ENCODE measurements at regions not wholly inside any gene's neighbourhood (a gene's known extent, or its start where the extent isn't known, plus 50 kb on each side); places are given as distances from the start of the nearest gene placed in this dataset.

DNA sequence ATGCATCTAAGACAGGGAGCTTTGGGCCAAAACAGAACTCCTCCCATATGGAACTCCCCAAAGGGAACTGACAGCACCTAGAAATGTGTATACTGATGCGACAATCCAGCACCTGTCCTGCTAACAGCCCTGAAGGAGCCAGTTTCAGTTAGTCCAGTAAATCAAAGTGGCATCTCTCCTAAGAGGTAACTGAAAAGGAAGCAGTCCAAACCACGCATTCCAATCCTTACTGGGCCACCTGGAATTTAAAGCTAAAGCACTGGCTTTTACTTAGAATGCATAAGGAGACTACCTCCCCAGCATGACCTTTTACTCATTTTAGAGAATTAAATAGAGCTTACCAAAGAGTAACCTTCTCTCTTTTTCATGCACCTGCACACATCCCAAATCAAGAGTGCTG lies 586.8 kb upstream of the PITX2 start:
- Mint-ChIP-seq H3K4me1 (ENCODE audit: low read depth) (peaks cover 31% of the 10 kb centered on the region), H3K9me3 (no peaks in the 10 kb centered on the region), H3K27ac (no peak overlapping the region), H3K27me3 (ENCODE audit: insufficient read depth) (no peaks in the 10 kb centered on the region), H3K36me3 (ENCODE audit: low read depth) (no peaks in the 10 kb centered on the region), H3K4me3 (no peak overlapping the region)
- TF ChIP-seq, protein P1, sequence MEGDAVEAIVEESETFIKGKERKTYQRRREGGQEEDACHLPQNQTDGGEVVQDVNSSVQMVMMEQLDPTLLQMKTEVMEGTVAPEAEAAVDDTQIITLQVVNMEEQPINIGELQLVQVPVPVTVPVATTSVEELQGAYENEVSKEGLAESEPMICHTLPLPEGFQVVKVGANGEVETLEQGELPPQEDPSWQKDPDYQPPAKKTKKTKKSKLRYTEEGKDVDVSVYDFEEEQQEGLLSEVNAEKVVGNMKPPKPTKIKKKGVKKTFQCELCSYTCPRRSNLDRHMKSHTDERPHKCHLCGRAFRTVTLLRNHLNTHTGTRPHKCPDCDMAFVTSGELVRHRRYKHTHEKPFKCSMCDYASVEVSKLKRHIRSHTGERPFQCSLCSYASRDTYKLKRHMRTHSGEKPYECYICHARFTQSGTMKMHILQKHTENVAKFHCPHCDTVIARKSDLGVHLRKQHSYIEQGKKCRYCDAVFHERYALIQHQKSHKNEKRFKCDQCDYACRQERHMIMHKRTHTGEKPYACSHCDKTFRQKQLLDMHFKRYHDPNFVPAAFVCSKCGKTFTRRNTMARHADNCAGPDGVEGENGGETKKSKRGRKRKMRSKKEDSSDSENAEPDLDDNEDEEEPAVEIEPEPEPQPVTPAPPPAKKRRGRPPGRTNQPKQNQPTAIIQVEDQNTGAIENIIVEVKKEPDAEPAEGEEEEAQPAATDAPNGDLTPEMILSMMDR (IDR thresholded peaks at IDR 0.05), result no peak
- no peak for DNase-seq

DNA sequence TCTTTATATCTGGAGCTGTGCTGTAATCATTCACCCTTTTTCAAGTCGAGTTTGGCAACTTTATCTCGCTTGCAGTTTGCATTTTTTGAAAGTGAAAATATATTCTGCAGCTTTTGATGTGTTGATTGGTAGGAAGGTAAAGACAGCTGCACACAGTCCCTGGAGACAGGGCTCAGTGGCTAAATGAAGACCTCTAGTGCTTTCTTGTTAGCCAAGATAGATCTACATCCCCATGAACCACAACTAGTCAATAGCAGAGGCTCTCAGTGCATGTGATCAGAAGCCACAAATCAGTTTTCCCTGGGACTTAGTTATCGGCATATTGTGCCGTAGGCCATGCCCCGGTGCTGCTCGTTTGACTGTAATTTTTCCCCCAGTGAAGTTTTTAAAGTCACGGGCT lies 587.7 kb upstream of the PITX2 start:
- H3K27ac Mint-ChIP-seq, result no peak overlapping the region
- H3K27me3 Mint-ChIP-seq (ENCODE audit: insufficient read depth), result no peaks in the 10 kb centered on the region
- no peak overlapping the region for H3K4me3 Mint-ChIP-seq

DNA sequence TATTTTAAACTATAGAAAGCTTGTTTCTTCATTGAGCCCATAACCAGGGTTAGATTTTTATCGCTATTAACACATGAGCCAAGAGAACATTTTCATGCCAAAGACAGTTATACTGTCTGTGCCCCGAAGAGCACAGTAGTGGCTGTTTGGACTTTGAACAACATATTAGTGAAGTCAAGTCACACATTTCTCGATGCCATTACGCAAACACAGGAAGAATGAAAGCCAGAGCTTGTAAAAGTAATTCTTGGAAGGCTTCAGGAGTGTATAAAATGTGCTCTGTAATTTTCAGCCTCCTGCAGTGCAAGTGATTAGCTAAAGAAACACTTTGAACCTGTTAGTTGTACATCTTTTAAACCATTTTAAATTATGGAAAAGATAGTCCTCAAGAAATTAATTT lies 590.7 kb upstream of the PITX2 start:
- DNase-seq, result peak; percentile 30

More for the DNA sequence above, 587.7 kb upstream of the PITX2 start:
- DNase-seq, result no peak
- no peaks in the 10 kb centered on the region for H3K9me3 Mint-ChIP-seq
- peaks cover 32% of the 10 kb centered on the region for H3K4me1 Mint-ChIP-seq (ENCODE audit: low read depth)
- TF ChIP-seq, protein P1 (IDR thresholded peaks at IDR 0.05), result no peak
- H3K36me3 Mint-ChIP-seq (ENCODE audit: low read depth), result no peaks in the 10 kb centered on the region

DNA sequence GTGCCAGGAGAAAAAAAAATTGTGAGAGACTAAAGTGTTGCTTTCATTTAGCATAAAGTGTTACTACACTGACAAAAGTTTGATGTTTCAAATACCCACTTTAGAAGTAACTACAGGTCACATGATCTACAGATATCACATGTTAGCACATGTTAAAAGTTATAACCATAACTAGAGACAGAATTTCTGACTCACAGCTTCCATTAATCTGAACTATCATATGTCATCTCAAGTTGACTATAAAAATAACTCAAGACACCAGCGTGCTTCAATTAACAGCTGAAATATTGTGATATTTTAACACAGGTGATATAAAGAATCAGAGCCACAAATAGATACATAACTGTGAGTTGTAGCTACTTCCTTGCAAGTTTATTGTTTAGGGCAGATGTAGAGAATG lies 591.5 kb upstream of the PITX2 start:
- Mint-ChIP-seq H3K27ac (no peak overlapping the region), H3K4me3 (no peak overlapping the region), H3K36me3 (ENCODE audit: low read depth) (no peaks in the 10 kb centered on the region), H3K4me1 (ENCODE audit: low read depth) (peaks cover 20% of the 10 kb centered on the region), H3K27me3 (ENCODE audit: insufficient read depth) (no peaks in the 10 kb centered on the region), H3K9me3 (no peaks in the 10 kb centered on the region)
- TF ChIP-seq, protein P1 (IDR thresholded peaks at IDR 0.05), result no peak
- no peak for DNase-seq

More for the DNA sequence above, 590.7 kb upstream of the PITX2 start:
- Mint-ChIP-seq H3K9me3 (no peaks in the 10 kb centered on the region), H3K27ac (no peak overlapping the region; the same call in 1 of the 2 replicates), H3K27me3 (ENCODE audit: insufficient read depth) (no peaks in the 10 kb centered on the region), H3K36me3 (ENCODE audit: low read depth) (no peaks in the 10 kb centered on the region), H3K4me3 (no peak overlapping the region), H3K4me1 (ENCODE audit: low read depth) (peaks cover 20% of the 10 kb centered on the region)
- TF ChIP-seq, protein P1 (IDR thresholded peaks at IDR 0.05), result no peak

DNA sequence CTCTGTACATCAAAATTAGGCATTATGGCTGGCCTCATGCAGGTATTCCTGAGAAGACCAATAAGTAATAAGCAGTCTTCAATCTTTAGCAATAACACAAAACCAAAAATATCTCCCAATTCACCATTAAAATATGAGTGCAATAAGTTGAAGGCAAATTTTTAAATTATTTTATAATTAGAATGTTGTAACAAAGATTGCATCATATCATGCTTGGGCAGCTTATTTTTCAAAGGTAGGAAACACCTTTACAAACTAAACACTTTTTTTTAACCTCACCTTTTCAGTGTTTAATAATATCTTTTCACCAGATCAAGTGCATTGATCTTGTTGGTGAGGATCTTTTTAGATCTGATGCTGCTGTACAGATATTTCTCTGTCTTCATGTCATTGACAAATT lies 592.9 kb upstream of the PITX2 start:
- H3K4me1 Mint-ChIP-seq (ENCODE audit: low read depth), result peaks cover 20% of the 10 kb centered on the region
- TF ChIP-seq, protein P1 (IDR thresholded peaks at IDR 0.05), result no peak
- H3K9me3 Mint-ChIP-seq, result no peaks in the 10 kb centered on the region

DNA sequence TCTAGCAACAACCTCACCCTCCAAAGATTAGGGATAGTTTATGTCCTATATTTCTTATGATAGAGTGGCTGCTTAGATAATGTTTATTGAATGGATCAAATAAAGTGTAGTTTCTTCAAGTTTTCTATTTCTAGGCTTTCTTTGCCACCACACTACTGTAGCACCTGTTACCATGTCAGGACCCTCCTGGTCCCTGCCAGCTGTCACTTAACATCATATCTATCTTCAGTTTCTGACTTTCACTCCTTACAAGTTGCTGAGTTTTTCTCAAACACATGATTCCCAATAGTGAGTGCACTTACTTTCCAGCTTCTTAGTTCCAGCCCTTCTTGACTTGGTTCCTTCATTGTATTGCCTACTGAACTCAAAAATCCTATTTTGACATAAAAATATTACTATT lies 593.9 kb upstream of the PITX2 start:
- no peaks in the 10 kb centered on the region for H3K36me3 Mint-ChIP-seq (ENCODE audit: low read depth)
- no peaks in the 10 kb centered on the region for H3K27me3 Mint-ChIP-seq (ENCODE audit: insufficient read depth)
- DNase-seq, result no peak
- H3K4me3 Mint-ChIP-seq, result no peak overlapping the region
- peaks cover 20% of the 10 kb centered on the region for H3K4me1 Mint-ChIP-seq (ENCODE audit: low read depth)
- H3K27ac Mint-ChIP-seq, result no peak overlapping the region
- TF ChIP-seq, protein P1 (IDR thresholded peaks at IDR 0.05), result no peak
- no peaks in the 10 kb centered on the region for H3K9me3 Mint-ChIP-seq

More for the DNA sequence above, 592.9 kb upstream of the PITX2 start:
- H3K36me3 Mint-ChIP-seq (ENCODE audit: low read depth), result no peaks in the 10 kb centered on the region
- DNase-seq, result no peak
- no peaks in the 10 kb centered on the region for H3K27me3 Mint-ChIP-seq (ENCODE audit: insufficient read depth)
- no peak overlapping the region for H3K4me3 Mint-ChIP-seq
- no peak overlapping the region for H3K27ac Mint-ChIP-seq
